NCI-H446 (cell line): ENCODE measurements at regions not wholly inside any gene's neighbourhood (a gene's known extent, or its start where the extent isn't known, plus 50 kb on each side); places are given as distances from the start of the nearest gene placed in this dataset.

Experiments
- DNase-seq, 2 experiments: peaks; one replicate each; lab custom pipeline; 2025; lab: John Stamatoyannopoulos, UW

DNA sequence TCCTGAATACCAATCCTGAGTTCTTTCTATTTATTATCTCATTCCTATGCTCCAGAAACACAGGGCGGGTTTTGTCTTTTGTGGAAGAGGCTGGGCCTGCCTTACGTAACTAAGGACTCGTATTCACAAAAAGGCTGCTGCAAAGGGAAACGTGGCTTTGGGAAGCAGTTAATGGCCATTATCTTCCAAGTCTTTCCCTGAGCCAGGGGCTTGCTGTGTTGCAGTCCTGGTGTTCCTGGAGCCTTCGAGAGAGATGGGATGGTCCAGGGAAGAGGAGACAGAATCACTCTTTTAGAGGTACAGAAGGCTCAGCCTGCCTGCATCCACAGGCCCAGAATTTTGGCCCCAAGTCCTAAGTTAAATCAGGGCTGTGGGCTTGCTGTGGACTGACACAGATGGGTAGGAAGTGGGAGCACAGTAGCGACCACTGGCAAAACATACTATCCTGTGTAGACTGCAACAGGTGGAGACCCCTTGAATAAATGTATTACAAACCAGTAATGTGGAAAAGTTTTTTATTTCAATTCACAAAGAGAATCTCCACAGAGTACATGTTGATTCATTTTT, 139.4 kb upstream of the ST6GAL2 start:
- DNase-seq = no peak

DNA sequence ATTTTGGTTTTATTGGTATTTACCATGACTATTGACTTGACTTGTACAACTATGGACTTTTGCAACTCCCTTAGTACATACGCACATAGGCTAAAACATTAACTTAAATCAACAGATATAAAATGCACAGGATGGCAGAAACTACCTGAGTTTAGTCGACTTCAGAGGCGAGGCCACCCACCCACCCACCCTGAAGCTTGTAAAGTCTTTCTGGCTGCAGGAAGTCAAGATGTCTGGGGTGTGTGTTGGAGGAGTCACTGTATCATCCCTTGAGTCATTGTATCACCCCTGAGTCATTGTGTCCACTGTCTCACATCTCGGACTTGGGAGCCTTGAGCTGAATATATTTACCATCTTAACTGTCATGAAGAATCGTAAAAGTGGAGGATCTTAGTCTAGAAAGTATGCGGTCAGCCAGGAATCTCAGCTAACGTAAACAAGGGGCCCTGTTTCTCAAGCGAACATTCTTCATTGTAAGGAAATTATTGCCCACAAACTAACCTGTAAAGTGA, 140.0 kb upstream of the ST6GAL2 start:
- DNase-seq = no peak

- no peak for DNase-seq
Observed at GRCh38 chr2:107027205-107027604, 141.2 kb upstream of the ST6GAL2 start.

GRCh38 chr2:107027810-107028209, 141.8 kb upstream of the ST6GAL2 start:
- no peak for DNase-seq

DNA sequence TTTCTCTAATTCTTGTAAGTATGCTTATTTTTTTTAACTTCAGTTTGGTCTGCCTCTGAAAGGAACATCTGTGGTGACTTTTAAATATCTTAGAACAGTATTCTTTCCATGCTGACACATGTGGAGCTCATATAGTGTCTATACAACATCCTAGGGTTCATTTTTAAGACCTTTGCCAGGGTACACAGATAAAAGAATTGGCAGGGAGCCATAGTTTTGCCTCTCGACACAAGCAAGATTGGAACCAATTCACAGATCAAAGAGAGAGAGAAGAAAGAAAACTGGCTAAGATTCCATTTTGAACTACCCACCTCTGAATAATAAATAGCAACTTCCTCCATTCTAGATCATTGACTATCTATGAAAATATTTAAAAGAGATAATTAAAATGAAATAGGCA, 142.7 kb upstream of the ST6GAL2 start:
- peak in 1 of 2 experiments; percentile 18 for DNase-seq

DNA sequence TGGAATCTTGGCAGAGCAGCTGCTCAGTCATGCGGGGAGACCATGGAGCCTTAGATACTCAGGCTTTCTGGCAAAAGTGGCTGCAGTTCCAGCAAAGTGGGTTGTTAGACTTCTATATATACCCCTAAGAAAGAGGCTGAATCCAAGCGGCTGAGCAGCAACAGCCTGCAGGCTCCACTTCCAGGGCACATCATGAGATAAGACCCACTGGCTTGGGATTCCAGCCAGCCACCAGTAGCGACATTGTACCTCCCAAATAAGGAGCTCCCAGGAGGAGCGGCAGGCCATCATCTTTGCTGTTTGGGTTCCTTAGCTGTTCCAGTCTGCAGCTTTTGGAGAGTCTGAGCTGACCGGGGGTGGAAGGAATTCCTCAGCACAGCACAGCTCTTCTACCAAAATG, 150.3 kb upstream of the ST6GAL2 start:
- no peak for DNase-seq

- no peak for DNase-seq
Observed at GRCh38 chr2:107062173-107062572, 176.2 kb upstream of the ST6GAL2 start.

DNA sequence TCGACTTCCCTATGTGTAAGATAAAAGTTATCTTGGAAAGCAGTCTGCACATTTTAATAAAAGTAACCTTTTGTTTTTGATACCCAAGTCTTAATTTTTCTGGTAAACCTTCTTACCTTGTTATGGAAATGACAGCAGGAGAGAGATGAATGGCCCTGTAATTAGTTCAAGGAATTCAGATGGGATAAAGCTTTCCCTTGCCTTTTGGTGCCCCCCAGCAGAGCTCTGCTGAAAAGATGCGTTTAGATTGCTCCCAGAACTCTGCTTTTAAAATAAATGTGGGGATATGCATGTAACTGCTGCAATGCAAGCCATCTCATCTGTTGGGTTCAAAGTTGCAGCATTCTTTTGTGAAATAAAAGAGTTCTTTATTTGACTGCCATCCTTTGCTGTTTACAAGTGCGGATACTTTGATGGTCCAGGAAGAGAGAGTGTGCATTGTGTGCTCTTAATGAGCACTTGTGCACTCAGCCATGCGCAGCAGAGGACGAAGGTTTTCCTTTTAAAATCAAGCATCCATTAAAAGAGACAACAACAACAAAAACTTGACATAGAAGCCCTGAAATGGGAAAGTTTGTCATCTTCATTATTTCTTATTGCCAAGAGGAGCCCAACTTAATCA, 176.7 kb upstream of the ST6GAL2 start:
- no peak for DNase-seq

DNA sequence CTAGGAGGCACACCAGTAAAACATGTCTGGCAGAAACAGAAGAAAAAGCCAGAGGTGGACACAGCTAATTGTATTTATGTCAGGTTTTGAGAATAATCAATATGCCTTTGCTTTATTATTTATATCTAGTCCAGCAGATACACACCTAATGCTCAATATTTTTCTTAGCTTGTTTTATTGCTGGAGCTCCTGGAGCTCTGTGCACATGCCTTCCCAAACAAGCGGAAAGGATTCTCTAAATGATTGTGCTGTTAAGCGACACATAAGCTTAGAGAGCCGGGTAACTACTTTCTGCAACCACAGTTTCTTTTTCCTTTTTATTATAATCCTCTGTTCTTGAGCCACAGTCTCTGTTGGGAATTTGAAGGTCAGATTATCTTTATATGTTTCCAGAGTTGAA, 177.3 kb upstream of the ST6GAL2 start:
- no peak for DNase-seq

DNA sequence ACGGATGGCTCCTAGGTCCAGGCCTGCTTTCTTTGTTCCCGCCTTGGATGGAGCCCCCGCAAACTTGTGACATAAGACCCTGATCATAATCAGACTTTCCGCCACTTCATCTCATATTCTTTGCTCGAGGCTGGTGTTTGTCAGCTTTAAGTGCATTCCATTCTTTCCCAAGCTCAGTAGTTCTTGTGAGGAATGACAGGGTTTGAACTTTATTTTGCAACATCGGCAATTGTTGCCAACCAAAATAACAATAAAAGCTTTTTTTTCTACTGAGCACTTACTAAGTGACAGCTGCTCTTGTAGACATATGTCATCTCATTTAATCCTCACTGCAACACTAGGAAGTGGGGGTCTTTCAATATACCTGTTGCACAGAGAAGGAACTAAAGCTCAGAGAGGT, 178.8 kb upstream of the ST6GAL2 start:
- no peak for DNase-seq

- DNase-seq = no peak
Observed at GRCh38 chr2:107068069-107068916, 182.3 kb upstream of the ST6GAL2 start.

DNA sequence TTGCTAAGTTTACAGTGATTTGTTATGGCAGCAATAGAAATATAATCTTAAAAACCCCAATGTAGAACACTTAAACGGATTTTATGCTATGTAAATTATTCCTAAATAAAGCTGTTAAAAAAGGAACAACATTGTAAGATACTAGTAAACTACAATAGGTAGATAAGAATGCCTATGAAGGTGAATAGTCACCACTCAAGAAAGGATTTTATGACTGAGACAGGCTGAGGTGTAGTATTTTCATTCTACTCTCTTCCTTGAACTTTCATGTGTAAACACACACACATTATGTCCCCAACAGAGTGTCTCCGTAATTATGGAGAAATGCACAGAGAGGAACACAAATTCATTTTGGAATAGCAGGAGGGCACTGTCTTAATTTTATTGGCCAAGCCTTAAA, 183.9 kb upstream of the ST6GAL2 start:
- DNase-seq = no peak

DNA sequence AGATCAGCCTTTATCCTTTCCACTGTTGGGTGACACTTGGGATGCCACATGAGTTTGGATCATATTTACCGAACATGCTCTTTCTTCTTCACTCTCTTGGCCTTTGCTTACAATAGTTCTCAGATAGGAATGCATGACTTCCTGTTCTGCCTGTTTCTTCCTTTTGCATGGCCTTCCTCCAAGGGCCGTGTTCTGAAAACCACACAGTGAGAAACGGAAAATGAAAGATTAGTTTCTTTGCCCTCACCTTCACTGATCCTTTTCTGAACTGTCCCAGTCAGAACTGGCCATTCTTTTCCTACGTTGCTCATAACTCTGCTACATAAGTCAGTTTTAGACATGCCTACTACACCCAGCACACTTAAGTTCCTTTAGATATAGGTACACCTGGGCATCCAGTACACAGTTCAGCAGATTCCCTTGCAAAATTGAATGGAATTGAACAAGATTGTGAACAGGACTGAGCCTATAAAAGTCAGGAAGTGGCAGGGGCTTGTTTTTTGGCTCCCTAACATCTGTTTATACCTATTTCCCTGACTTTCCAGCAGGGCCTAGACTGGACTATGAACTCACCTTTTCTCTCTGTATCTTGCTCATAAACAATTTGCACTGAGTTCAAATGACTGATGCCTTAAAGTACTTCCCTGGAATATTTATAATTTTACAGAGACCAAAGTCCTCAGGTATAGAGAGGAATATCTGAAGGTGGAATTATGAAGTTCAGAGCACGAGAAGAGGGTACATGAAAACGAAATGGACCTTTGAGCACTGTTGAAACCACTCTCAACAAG, 186.4 kb upstream of the ST6GAL2 start:
- DNase-seq = no peak

DNA sequence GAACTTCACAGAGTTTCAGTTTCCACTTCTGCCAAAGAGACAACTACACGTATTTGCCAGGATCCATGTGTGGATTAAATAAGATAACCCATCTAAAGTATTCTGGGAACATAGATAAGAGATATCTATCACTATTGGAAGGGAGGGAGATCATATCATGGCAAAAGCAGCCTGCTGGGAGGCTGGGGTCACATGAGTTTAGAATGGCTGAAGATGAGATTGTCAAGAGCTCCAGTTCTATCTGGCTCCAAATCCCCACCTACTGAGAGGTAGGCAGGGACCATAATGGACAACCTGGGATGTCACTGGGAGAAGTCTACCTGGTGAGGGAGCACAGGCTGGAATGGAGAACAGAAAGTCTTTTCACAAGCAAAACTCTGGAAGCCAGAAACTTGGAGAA, 192.6 kb upstream of the ST6GAL2 start:
- no peak for DNase-seq

DNA sequence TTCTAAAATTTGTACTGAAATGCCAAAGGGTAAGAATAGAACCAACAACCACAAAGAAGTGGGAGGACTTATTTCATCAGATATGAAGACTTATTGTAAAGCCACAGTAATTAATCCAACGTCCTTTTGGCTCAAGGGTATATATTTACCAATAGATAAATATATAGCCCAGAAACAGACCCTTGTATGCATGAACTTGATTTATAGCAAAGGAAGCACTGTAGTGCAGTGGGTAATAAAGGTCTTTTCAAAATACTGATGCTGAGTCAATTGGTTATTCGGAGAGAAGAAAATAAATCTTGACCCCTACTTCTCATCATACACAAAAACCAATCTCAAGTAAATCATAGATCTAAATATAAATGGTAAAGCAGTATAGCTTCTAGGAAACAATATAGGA, 200.5 kb upstream of the ST6GAL2 start:
- no peak for DNase-seq

GRCh38 chr2:107088156-107088555, 202.2 kb upstream of the ST6GAL2 start:
- DNase-seq = no peak

GRCh38 chr2:107091163-107091864, 205.3 kb upstream of the ST6GAL2 start:
- no peak for DNase-seq

DNA sequence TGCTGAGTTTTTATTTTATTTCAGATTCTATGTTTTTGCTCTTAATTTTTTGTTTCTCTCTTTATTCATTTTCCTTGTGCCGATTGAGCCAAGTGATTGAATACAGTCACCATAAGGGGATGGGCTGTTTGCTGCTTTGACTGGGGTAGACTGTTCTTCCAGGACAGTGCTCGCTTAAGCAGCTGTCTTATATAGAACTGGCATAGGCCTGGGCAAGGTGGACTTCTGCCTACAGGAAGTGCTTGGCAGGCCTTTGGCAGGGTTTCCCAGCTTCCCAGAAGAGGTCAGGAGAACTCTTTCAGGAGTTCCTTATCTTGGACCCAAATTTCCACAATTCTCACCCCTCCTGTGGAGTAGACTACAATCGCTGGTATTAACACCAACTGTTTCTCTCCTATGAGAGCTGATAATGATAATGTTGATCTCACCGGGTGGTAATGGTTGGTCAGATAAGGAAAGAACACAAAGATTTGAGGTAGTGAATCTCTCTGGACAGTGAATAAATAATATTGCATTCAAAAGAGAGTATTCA, 207.5 kb upstream of the ST6GAL2 start:
- no peak for DNase-seq

DNA sequence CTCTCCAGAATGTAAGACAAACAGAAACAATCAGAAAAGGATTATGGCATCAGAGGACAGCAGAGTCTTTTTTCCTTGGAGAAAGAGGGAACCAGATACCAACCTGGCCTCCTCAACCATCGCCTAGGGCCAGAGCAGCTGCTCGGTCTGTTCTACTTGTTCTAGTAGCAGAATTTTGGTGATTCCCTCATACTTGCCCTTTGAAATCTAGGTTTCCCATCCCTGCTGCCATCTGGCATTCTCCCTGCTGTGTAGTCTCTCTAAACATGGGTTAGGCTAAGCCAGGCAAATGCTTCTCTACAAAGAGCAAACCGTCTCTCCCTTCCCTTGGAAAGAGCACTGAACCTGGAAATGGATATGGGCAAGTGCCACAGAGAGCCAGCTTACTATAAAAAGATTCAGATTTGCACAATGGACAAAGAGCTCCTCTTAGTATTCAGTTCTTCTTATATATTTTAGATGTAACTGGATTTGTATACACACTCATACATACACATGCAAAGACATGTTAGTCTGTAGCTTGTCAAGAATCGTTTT, 208.6 kb upstream of the ST6GAL2 start:
- DNase-seq = no peak

- no peak for DNase-seq
Observed at GRCh38 chr2:107102176-107102575, 216.2 kb upstream of the ST6GAL2 start.

- no peak for DNase-seq
Observed at GRCh38 chr2:107107351-107107750, 221.4 kb upstream of the ST6GAL2 start.
